GM19463 (cell line): ENCODE measurements at regions not wholly inside any gene's neighbourhood (a gene's known extent, or its start where the extent isn't known, plus 50 kb on each side); places are given as distances from the start of the nearest gene placed in this dataset.

Source experiments
- ATAC-seq: cut with Tn5 transposase; IDR thresholded peaks from one replicate; pipeline ENCODE4 v1.9.1; 2021; ENCODE audit warnings: mild to moderate bottlenecking, moderate library complexity; ENCODE audit not compliant: unreplicated experiment

- no peak for ATAC-seq
Observed at GRCh38 chr2:198712485-198712884, 745.3 kb downstream of the SATB2 start.

GRCh38 chr2:198711484-198711883, 746.3 kb downstream of the SATB2 start:
- peak; percentile 47 for ATAC-seq

- no peak for ATAC-seq
Observed at GRCh38 chr2:198710562-198710961, 747.2 kb downstream of the SATB2 start.

GRCh38 chr2:198706476-198707082, 751.2 kb downstream of the SATB2 start:
- ATAC-seq = no peak

DNA sequence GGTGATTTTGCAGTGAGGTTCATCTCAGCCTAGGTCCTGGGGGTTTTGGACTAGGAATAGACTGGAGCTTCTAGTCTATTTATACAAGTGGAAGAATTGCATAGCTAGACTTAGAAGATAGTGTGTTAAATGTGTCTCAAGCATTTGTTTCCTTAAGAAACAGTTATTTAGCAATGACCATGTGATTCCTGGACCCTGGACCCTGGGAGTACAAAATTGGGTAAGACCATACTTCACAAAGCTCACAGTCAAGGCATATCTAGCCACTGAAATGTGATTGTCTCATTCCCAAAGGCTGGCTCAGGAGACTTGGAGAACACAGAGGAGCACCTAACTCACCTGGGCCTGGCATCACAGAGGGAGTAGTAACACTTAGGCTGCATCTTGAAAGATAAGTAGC, 754.5 kb downstream of the SATB2 start:
- ATAC-seq = no peak

DNA sequence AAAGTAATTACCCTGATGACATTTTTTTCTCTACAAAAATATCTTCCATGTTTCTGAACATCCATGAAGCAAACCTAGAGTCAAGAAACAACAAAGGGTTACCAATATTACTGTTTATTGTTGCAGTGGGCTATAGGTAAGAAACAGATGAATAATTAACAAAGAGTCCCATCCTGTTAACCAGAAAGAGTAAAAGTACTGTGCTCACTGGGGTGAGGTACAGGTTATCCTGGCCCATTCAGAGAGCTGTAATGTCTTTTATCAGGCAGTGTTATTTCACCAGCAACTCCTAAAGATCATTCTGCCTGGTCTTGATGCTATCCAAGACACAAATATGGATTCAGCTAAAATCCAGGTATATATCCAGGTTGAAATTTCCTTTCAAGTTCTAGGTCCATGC, 754.9 kb downstream of the SATB2 start:
- ATAC-seq = peak; percentile 35

- no peak for ATAC-seq
Observed at GRCh38 chr2:198701481-198701880, 756.3 kb downstream of the SATB2 start.

DNA sequence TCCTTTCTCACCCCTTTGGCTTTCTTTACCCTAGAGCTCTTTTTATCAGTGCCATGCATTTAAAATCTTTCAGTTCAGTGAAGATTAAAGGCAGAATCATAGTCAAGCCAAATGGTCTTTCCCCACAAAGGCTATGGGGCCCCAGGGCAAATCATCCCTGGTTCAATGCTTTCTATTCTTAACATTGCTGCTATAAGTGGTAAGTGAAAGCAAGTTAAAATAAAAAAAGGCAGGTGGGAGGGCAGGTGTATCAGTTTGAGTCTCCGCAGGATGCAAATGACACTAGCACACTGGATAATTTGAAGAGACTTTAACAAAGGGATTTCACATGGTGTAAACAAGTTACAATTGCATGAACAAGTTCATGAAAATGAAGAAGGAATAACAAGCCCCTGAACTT, 757.4 kb downstream of the SATB2 start:
- ATAC-seq = no peak

DNA sequence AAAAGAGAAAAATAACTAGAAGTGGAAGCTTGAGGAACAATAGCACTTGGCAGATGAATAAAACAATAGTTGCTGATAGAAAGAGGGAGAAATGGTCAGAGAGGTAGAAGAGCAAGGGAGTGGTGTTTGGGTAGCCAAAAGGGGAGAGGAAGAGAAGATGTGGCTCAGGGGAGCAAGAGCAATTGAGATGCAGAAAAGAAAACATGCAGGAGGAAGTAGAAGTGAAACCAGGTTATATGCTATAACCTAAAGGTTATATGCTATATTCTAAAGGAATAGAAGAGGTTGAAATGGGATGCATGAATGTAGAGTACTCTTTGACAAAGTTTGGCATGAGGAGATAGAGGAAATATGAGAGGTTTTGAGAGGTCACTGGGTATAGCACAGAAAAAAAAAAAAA, 759.5 kb downstream of the SATB2 start:
- ATAC-seq = no peak

DNA sequence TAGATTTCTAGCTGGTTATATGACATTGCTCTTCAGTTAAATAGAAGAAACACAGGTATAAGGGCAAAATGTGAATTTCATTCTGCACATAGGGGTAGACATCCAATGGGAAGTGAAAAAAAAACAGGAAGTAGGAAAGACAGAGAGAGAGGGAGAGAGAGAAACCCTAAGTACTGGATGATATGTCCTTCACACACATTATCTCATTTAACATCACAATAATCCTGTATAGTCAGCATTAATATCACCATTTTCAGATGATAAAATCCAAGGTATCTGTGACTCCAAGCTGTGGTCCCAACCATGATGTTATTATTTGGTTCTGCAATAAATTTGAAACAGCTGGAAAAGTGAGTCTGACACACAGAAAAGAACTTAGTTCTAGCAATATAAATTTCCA, 759.9 kb downstream of the SATB2 start:
- no peak for ATAC-seq

DNA sequence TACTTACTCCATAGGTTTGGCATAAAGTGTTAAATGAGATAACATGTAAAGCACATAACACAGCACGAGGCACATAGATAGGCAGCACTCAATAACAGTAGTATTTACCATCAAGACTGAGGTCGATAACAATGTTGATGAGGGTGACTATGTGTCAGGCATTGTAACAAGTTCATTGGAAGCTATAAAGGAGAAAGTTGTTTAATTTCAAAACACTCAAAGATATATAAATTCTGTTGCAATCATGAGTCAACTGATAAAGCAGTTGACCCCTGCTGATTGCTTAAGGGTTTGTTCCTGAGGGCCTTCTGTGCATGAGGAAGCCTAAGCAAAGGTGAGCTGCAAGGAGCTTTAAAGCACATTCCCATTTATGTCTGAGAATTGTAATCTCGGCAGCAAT, 760.5 kb downstream of the SATB2 start:
- no peak for ATAC-seq

- ATAC-seq = no peak
Observed at GRCh38 chr2:198695879-198696278, 761.9 kb downstream of the SATB2 start.

DNA sequence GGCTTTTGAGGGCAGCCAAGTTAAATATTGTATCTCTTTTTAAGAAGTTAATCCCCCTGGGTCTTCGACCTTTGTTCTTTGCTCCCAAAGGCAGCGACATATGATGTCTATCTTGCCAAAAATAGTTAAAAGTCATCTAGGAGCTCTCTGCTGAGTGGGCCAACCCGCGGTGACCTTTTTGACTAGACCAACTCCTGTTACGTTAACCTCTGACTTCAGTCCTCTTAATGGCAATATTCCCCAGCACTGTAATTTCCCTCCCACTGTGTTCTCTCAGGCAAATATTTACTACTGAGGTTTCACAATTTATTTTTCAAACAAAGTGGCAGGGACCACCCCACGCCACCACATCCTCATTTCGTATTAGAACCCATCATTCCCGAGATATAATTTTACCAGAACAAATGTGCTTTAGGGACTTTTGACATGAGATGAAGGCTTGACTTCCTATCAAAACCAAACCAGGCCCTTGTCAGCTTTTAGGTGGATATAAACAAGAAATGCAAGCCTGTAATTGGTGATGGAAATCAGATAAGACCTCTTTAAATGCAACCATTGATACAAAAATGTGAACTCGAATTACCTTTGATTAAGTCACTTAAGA, 764.7 kb downstream of the SATB2 start:
- ATAC-seq = no peak

- no peak for ATAC-seq
Observed at GRCh38 chr2:198691236-198691635, 766.5 kb downstream of the SATB2 start.

DNA sequence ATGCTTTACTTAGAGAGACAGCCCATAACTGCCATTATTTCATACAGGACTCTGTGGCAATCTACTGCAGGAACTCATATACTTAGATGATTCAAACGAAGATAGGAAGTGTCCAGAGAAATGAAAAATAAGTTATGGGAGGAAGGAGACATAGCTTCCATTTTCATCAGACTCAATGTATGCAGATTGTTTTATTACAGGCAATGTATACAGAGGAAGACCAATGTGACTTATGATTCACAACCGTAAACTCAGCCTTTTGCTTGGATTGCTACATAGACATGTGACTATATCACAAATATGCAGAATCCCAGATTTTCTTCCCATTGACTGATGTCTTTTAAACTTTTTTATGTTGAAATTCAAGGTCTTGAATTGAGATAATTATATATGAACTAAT, 793.4 kb downstream of the SATB2 start:
- no peak for ATAC-seq

DNA sequence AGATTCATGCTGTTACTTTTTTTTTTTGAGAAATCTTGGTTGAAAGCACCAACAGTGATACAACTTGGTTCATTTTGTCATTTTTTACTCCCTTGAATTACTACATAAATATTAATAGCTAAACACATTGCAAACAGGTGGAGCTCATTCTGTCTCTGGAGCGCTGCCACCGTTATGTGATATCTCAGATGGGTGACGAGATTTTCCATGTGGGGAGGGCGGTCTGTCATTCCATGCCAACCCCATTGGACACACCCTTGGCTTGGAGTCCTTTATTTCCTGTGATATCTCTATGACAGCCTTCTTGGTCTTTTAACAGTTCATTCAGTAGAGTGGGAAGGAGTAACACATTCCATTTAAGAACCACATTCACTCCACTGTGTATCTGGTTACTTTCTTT, 794.8 kb downstream of the SATB2 start:
- no peak for ATAC-seq

- ATAC-seq = no peak
Observed at GRCh38 chr2:198660501-198660900, 797.2 kb downstream of the SATB2 start.

GRCh38 chr2:198659096-198659870, 798.5 kb downstream of the SATB2 start:
- ATAC-seq = no peak

- ATAC-seq = no peak
Observed at GRCh38 chr2:198657512-198658121, 800.1 kb downstream of the SATB2 start.

DNA sequence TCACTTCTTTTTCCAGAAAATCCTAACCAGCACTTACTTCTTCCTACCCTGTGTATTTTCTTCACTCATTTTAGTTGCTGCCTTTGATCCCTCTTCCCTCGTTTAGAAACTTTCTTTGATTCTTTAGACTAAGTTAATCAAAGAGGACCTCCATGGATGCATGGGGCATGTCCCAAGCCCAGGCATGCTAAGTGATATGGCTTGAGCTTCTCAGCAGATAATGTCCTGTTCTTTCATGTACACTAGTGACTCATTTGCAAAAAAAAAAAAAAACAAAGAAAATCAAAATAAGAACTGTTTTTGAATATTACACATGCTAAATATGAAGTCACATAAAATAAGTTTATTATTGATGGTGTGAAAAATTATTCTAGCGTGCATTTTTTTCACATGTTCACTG, 800.9 kb downstream of the SATB2 start:
- ATAC-seq = no peak

- no peak for ATAC-seq
Observed at GRCh38 chr2:198654646-198655045, 803.1 kb downstream of the SATB2 start.

GRCh38 chr2:198653311-198653710, 804.4 kb downstream of the SATB2 start:
- ATAC-seq = no peak
